Stimulated activated CD8-positive, alpha-beta memory T cell treated with anti-CD3 and anti-CD28 coated beads, Interleukin-4, amount 100 ng/mL, for 4 hours (primary cell): ENCODE measurements at regions not wholly inside any gene's neighbourhood (a gene's known extent, or its start where the extent isn't known, plus 50 kb on each side); places are given as distances from the start of the nearest gene placed in this dataset.

Experiments
- DNase-seq, 2 donors: peaks; one replicate each; pipeline ENCODE4 v3.0.0-alpha.2; 2020; ENCODE audit warnings: low read depth in 2 of 2, low spot score in 1 of 2

GRCh38 chr2:105455488-105456003 is 56.7 kb upstream of the FHL2 start:
- DNase-seq, result no peak

- no peak for DNase-seq
Observed at GRCh38 chr2:105454801-105455485, 56.1 kb upstream of the FHL2 start.

GRCh38 chr2:105451571-105452166 is 52.8 kb upstream of the FHL2 start:
- no peak for DNase-seq

- no peak for DNase-seq
Observed at GRCh38 chr2:105450471-105450870, 51.6 kb upstream of the FHL2 start.

DNA sequence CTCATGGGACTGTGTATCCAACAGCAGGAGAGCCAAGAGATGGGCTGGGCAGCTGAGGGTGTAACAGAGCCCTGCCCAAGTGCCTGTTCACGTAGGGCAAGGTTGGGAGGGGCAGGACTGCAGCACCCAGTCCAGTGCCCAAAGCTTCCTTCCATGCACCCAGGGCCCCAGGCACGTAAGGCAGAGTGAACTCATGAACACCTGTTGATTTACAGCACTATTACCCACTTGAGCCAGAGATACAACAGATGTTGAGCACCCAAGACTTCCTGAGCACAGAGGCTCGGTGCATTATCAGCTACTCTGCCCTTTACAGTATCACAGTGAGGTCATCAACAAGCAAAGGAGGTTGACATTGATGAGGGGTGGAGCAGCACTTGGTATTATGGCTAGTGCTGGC is 50.2 kb upstream of the FHL2 start:
- no peak for DNase-seq
